Tibial nerve (tissue), 4 donors: ENCODE measurements at regions not wholly inside any gene's neighbourhood (a gene's known extent, or its start where the extent isn't known, plus 50 kb on each side); places are given as distances from the start of the nearest gene placed in this dataset.

Experiments used
- EP300 ChIP-seq, 2 donors: sonication (generic); formaldehyde crosslinking; IDR thresholded peaks; one replicate each; pipeline ENCODE4 v1.6.1; 2017; ENCODE audit warnings: antibody characterized with exemption in 2 of 2, mild to moderate bottlenecking in 1 of 2
- POLR2A ChIP-seq, 2 donors: fragments of 450-650 bp; IDR thresholded peaks; one replicate each; pipeline ENCODE4 v1.6.1; 2017; ENCODE audit warnings: antibody characterized with exemption in 2 of 2, mild to moderate bottlenecking in 2 of 2, moderate library complexity in 2 of 2
- TF ChIP-seq, protein P1 (sequence below), 5 experiments: fragments of 200-600 bp in 3 of 5; fragments of 450-650 bp in 2 of 5; sonication (generic) in 3 of 5; IDR thresholded peaks; one replicate each; pipeline ENCODE4 v1.5.1; 2016 to 2019; ENCODE audit warnings: antibody characterized with exemption in 5 of 5, mild to moderate bottlenecking in 3 of 5, moderate library complexity in 2 of 5

DNA sequence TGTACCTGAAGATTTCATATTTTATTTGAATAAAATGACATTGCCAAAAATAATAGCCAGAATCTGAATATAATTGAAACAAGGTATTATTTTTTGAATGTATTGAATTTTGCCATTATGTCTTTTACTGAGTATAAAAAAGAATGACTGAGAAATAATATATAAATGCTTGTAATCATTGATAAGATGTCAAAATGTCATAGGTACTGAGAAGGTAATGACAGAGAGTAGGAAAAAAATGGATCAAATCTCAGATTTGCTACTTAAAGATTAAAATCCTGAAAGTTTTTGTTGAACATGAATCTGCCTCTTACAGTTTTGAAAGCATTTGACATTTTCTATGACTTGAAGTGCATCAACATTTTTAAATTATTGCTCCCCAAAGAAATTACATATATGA, 1069.9 kb upstream of the ADGRL4 start:
- TF ChIP-seq, protein P1, sequence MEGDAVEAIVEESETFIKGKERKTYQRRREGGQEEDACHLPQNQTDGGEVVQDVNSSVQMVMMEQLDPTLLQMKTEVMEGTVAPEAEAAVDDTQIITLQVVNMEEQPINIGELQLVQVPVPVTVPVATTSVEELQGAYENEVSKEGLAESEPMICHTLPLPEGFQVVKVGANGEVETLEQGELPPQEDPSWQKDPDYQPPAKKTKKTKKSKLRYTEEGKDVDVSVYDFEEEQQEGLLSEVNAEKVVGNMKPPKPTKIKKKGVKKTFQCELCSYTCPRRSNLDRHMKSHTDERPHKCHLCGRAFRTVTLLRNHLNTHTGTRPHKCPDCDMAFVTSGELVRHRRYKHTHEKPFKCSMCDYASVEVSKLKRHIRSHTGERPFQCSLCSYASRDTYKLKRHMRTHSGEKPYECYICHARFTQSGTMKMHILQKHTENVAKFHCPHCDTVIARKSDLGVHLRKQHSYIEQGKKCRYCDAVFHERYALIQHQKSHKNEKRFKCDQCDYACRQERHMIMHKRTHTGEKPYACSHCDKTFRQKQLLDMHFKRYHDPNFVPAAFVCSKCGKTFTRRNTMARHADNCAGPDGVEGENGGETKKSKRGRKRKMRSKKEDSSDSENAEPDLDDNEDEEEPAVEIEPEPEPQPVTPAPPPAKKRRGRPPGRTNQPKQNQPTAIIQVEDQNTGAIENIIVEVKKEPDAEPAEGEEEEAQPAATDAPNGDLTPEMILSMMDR (IDR thresholded peaks at IDR 0.05) = no peak
- TF ChIP-seq POLR2A (IDR thresholded peaks at IDR 0.05) = no peak
- TF ChIP-seq EP300 (IDR thresholded peaks at IDR 0.05) = no peak
